HG02852 (cell line): ENCODE measurements at regions not wholly inside any gene's neighbourhood (a gene's known extent, or its start where the extent isn't known, plus 50 kb on each side); places are given as distances from the start of the nearest gene placed in this dataset.

ENCODE experiments used
- ATAC-seq: cut with Tn5 transposase; IDR thresholded peaks from one replicate; pipeline ENCODE4 v1.9.1; 2021; ENCODE audit warnings: mild to moderate bottlenecking, moderate library complexity; ENCODE audit not compliant: unreplicated experiment

DNA sequence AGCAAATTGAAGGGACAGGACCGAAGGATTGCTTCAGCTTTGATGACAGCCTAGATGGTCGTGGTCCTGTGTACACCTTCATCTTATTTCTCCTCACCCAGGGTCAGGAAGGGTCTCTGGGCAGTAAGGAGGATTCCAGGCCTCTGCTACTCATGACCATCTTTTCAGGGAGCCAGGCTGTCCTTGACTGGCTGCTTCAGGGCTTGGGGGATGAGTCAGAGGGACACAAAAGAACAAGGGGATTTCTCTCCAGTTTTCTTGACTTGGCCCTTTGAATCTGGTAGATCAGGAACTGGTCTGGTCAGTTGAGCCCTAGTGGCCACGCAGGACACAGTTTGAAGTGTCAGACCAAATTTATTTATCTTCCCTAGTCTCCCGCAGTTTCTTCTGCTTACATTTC is 402.1 kb upstream of the CHD6 start:
- no peak for ATAC-seq

DNA sequence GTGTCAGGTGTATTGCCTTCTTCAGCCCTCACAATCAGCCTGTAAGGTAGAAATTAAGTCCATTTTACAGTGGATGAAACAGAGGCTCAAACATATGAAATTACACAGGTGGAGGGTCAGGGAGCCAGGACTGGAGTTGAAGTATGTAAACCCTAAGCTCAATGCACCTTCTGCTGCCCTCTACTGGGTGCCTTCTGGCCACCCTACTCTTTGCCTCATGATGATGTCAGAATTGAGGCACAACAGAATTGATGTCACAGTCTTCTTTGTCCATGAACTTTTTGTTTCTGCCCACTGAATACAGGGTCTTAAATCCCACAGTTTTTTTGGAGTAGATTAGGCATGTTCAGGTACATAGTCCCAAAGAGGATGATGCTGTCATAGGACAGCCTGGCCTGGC is 400.8 kb upstream of the CHD6 start:
- ATAC-seq: no peak

DNA sequence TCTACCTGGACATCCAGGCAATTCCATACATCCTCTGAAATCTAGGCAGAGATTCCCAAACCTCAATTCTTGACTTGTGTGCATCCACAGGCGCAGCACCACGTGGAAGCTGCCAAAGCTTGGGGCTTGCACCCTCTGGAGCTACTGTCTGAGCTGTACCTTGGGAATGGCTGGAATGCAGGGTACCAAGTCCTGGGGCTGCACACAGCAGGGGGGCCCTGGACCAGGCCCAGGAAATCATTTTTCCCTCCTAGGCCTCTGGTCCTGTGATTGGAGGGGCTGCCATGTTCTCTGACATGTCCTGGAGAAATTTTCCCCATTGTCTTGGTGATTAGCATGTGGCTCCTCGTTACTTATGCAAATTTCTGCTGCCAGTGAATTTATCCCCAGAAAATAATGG is 391.9 kb upstream of the CHD6 start:
- ATAC-seq: no peak

DNA sequence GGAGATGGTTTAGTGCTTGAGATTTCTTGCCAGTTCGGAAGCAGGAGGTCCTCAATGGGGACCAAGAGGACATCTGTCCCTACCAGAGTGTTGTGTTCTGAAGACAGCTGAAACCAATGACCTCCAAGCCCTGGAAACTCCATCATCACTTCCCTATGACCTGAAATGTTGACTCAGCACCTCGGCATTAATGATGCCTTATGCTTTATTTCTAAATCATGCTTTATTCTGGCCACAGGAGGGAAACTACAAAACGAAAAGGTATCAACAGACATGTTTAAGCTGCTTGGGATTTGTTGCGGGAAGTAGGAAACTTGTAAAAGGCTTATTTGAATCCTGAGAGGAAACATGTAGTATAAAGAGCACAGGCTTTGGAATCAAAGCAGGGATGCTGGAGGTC is 389.1 kb upstream of the CHD6 start:
- ATAC-seq: no peak

DNA sequence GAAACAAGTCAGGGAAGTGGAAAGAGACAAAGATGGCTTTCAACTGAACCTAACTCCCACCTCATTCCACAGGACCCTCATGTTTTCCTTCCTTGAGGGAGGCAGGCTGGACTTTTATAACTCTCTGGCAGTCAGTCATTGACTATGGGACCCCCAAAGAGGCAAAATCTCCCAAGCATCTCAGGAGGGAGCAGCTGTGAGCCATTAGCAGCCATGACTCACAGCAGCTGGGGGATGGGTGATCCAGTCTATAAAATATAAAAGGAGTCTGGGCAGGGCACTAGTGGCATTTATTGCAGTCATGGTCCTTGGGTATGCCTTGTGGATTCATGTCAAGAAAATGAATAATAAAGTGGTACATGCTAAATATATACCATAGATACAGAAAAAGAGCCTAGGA is 387.0 kb upstream of the CHD6 start:
- ATAC-seq: no peak

DNA sequence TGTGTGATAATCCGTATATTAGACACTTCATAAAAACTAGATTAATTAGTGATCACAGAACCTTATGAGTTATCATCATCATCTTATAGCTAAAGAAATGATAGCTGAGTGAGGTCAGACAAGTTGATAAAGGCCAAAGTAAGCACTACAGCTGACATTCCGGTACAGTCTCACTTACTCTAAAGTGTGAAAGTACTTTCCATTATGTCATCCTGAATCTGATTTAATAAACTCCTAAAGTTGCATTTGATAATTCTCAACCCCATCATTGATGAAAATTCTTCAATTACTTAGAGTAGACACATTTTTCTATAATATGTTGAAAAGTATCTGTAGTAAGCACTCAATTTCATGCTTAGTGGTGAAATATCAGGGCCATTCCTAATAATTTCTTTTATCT is 385.2 kb upstream of the CHD6 start:
- ATAC-seq: no peak

DNA sequence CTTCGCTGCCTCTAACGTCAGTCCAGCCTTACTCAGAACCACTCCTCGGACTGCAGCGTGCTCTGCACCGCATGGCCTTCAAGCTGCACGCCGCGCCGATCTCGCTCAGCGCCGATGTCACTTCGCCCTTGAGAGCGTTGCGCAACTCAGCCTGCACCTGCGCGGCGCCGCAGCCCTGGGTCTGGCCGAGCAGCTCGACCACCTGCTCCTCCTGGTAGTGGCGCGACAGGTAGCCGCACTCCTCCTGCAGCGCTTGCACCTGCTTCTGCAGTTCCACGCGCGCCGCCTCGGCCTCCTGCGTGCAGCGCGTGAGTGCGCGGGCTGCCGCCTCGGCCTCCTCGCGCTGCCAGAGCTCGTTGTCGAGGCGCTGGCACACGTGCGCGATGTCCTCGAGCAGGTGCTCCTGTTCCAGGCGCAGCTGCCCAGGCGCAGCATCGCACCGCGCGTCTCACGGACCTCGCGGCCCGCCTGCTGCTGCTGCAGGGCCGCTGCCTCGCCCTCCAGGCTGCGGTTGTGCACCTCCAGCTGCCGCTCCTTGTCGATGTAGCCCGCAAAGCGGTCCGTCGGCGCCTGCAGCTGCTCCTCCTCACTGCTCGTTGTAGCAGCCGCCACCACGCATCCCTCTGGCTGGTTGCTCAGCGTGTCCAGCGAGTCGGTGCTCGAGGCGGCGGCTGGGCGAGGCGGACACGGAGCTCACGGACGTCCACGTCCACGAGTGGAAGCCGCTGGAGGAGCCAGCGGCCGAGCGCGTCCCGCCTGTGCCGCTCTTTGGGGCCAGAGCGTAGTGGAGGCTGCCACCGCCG is 380.6 kb upstream of the CHD6 start:
- ATAC-seq: no peak

DNA sequence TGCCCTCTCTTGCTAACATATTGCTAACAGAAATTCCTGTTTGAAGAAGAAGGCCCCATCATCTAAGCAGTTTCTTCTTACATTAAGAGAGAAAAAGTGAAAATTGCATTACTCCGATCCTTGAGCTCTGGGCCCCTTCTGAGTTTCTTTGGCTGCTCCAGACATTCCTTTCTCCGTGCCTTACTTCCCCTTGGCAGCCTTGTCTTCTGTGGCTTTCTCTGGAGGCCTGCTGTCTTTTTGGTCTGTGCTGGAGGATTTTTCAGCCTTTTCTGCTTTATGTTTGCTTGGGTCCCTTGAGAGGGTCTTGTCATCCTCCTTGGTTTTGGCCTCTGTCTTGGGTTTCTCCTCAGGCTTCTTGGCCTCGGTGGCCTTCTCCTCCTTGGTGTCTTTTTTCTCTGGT is 378.8 kb upstream of the CHD6 start:
- no peak for ATAC-seq

DNA sequence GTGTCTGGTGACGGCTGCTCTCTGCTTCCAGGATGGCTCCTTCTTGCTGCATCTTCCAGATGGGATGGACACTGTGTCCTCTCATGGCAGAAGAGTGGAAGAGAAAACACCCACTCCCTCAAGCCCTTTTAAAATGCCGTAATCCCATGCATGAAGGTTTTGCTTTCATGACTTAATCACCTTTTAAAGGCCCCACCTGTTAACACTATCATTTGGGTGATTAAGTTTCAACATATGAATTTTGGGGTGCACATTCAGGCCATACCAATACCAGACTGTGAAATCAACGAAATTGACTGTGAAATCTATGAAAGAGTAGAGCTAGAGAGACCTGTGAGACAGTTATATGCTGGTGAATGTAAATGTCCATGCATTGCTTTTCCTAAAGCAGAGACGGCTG is 374.3 kb upstream of the CHD6 start:
- ATAC-seq: no peak

DNA sequence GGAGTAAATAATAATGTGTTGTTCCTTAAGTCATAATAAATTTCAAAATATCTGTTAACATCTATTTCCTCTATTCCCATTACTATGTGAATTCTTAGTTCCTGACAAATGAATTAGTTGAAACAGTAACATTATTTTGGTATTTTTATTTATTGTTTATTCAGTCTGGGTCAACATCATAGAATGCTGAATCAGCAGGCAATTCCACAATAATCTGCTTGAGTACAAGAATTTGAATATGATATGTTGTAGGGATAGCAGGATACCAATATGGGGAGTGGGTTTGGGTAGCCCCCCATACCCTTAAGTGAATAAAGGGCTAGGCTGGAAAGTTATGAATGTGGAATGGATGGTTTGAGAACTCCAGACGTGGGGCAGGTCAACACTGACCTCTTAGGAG is 373.2 kb upstream of the CHD6 start:
- no peak for ATAC-seq

DNA sequence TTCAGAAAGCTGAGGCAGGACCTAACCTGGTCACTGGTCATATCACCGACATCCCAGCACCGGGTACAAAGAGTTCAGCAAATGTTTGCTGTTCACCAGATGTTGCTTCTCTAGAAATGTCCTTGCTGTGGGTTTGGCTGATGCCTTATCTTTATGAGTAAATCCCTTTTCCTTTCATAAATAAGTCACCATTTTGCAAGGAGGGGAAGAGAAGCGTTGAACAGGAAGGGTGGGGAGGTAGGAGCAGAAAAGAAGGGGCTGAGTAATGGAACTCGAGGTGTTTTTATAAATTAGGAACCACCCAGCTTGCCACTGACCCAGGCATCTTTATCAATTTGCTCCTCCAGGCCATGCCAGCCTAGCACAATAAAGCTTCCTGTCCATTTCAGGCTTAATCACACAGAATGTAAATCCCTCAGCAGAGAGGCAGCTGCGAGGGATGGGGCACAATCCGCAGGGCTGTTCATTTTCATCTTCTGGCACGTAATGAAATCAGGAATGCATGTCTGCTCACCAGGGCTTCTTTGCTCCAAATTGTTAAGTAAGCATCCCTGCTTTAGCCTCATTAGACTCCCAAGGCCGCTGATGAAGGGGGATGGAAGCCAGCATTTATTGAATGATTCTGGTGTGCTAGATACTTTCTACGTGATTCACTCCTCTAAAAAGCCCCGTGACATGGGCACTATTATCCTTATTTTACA is 371.9 kb upstream of the CHD6 start:
- ATAC-seq: no peak

DNA sequence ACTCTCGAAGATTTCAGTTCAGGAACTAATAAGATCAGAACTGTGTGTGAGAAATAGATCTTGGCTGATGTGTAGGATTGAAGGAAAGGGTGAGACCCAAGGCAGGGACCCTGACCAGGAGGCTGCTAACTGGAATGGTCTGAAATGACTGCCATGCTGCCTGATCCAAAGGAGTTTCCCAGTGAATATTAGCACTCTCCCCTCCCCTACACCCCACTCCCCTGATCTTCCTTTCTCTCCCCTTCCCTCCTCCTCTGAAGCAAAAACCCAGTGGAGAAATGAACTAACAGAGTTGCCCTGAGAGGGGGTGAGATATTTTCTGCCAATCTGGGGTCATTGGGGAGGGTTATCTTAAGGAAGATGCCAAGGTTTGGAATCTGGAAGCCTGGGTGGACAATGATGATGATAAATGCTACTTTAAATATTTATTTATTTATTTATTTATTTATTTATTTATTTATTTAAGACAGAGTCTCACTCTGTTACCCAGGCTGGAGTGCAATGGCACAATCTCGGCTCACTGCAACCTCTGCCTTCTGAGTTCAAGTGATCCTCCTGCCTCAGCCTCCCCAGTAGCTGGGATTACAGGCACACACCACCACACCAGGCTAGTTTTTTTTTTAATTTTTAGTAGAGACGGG is 371.0 kb upstream of the CHD6 start:
- no peak for ATAC-seq

DNA sequence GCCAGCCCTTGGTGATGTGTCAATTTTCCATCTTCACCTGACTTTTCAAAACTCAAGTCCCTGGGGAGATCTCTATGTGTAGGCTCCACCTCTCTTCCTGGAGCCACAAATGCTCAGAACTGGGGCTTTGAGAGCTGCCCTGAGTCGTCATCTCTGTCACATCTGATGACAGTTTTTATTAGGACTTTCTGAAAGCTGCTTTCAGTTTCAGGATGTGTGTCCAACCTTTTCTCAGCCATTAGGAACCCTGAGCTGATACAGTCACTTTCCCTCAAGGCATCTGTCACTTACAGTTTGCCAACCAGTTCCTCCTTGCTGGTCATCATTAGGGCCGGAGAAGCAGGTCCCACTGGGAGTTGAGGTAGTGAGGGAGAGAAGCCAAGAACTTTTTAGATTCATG is 365.9 kb upstream of the CHD6 start:
- no peak for ATAC-seq

DNA sequence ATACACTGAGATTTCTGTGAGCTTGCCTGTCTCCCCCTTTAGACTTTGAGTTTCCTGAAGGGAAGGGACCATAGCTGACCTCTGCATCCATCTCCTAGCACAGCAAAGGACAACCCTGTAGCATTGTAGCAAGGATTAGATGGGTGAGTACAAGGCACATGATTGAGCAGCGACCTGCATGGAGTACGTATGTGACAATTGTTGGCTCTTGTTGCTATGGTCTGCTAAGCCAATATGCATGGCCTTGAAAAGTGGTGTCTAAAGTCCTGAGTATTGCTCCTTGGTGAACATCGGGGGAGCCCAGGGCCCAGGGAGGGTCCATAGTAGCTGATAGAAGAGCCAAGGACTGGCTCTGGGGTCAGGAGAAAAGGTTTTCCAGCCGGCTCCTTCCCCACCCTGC is 365.0 kb upstream of the CHD6 start:
- no peak for ATAC-seq

DNA sequence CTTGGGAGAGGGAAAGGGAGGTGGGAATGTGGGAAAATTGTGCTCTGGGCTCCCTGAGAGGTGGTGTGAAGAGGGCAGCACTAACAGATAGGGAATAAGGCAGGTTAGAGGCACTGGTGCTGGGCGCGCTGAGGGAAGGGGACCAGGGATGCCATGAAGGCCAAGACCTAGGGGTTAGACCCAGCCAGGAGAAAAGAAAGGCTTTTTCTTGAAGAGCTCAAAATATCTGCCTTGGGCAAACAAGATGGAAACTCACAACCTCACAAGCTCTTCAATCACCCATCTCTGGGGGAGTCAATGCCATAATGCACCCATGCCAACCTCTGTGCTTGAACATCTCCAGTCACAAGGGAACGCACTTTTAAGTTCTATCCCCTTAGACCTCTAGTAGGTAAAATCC is 363.6 kb upstream of the CHD6 start:
- ATAC-seq: no peak

DNA sequence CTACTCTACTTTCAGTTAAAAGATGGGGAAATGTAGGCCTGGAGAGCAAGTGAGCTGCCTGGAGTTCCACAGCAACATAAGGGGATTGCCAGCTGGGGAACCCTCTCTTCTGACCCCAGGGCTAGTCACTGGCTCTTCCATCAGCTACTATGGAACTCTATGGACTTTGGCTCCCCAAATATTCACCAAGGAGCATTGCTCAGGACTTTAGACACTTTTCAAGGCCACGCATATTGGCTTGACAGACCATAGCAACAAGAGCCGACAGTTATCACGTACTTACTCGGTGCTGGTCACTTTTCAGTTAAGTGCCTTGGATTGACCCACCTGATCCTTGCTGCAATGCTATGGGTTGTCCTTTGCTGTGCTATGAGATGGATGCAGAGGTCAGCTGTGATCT is 360.7 kb upstream of the CHD6 start:
- ATAC-seq: no peak

DNA sequence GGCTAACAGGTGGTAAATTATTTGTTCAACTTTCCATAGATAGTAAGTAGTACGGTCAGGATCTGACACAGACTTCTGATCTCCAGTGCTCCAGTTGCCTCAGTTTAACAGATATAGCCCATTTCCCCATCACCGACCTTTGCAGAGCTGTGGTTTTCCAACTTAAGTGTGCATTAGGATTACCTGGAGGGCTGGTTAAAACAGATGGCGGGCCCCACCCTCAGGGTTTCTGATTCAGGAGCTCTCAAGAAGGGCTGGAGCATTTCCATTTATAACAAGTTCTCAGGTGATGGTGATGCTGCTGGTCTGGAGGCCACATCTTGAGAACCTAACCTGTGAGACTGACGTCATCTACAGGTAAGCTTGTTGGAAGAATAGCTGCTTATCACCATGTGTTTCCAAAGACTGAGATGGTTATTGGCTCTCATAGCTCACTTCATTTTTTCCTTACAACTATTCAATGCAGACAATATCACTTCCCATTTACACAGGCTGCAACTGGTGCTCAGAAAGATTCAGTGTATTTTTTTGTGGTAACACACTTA is 360.1 kb upstream of the CHD6 start:
- no peak for ATAC-seq

DNA sequence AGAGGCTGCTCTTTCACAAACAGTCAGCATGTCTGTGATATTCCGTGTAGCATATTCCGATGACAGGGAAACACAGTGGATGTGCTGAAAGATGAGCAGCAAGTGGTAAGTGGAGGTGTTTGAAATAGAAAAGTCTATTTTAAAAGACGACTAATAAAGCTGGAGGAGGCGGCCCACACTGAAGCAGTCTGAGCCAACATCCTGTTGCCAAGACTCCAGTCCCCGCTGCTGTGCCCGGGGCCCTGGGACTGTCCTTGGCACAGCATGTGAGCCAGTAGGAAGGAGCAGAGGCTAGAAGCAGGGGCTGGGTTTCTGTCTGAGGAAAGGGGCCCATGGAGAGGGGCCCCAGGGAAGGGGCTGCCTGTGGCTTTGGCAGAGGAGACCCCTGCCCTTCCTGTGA is 351.5 kb upstream of the CHD6 start:
- no peak for ATAC-seq

DNA sequence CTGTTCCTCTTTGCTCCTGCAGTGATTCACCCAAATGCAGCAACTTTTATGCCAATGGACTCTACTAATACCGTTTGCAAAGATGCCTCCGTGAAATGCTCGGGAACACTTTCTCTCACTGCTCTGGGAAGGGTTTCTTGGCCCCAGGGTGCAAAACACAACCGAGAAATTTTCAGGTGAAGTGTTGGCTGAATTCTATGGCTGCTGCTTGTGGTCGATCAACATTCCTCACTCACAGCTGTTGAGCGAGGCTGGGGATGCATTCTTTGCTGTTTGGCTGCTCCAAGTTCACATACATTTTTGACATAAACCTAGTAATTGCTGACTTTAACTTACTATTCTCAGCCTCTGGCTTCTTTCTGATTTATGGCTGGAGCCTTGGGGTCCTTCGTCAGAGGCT is 342.0 kb upstream of the CHD6 start:
- no peak for ATAC-seq

DNA sequence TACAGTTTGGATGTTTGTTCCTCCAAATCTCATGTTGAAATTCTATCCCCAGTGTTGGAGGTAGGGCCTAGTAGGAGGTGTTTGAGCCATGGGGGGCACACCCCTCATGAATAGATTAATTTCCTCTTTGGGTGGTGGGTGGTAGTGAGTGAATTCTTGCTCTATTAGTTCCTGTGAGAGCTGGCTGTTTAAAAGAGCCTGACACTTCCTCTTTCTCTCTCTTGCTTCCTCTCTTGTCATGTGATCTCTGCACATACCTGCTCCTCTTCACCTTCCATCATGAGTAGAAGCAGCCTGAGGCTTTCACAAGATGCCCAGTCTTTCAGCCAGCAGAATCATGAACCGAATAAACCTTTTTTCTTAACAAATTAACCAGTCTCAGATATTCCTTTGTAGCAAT is 340.2 kb upstream of the CHD6 start:
- no peak for ATAC-seq

DNA sequence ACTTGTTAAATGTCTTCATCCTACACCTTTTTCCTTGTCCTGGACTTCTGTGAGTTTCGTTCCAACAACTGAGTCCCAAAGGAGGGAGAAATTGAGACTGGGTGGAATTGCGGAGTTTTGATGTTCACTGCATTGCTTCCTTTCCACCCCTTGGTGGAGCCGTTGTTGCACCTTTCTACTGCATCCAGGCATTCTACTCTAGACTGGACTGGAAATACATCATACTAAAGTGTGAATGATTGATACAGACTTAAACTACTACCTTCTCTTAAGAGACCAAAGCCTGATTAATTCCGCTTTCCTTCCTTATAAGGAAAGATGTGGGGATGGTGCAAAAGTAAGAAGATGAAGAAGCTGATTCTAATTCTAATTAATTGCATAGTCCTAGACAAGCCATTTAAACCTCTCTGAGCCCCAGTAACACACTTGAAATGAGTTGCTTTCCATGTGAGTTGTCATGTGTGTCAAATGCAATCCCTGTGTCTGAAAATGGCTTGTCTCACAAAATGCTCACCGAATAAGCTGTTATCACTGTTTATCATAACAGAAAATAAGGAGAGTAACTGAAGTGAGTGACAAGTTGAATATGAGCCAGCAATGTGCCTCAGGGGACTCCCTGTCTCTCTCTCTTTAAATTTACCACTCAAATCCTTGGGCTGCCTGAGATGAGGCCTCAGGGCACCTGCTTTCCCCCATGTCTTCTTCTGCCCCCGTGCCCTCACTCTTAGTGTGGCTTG is 338.3 kb upstream of the CHD6 start:
- ATAC-seq: no peak
